DND-41 (cell line): ENCODE measurements at regions not wholly inside any gene's neighbourhood (a gene's known extent, or its start where the extent isn't known, plus 50 kb on each side); places are given as distances from the start of the nearest gene placed in this dataset.

ENCODE experiments used
- CTCF ChIP-seq: IDR thresholded peaks from 2 replicates; pipeline ENCODE4 v1.5.1; 2012; ENCODE audit warnings: borderline replicate concordance, low read length, moderate library complexity, mild to moderate bottlenecking; ENCODE audit not compliant: poor library complexity, severe bottlenecking; ENCODE audit errors: extremely low read depth
- EZH2 ChIP-seq: IDR thresholded peaks from 3 replicates; pipeline ENCODE4 v1.6.1; 2012; ENCODE audit warnings: borderline replicate concordance, low read depth, mild to moderate bottlenecking, moderate library complexity, low read length, inconsistent platforms; ENCODE audit not compliant: severe bottlenecking

- TF ChIP-seq CTCF (no peak), EZH2 (no peak)
These were observed 83.3 kb downstream of the SOD2 start for GRCh38 chr6:159609652-159610178.
